Neural progenitor cell (in vitro differentiated cells): ENCODE measurements at regions not wholly inside any gene's neighbourhood (a gene's known extent, or its start where the extent isn't known, plus 50 kb on each side); places are given as distances from the start of the nearest gene placed in this dataset.

Experiments used
- DNase-seq: peaks from one replicate; pipeline ENCODE4 v3.0.0-alpha.2; 2016; ENCODE audit warnings: low spot score
- H2AFZ ChIP-seq: fragments of 200-600 bp; sonication (generic); replicated peaks from 2 replicates; pipeline ENCODE4 v1.6.1; 2016; ENCODE audit warnings: antibody characterized with exemption
- H3F3A ChIP-seq: fragments of 200-600 bp; sonication (generic); 2 replicates; pipeline ENCODE4 v1.6.1; 2016; ENCODE audit warnings: antibody characterized with exemption, low read depth
- H3K27ac ChIP-seq: fragments of 200-600 bp; sonication (generic); 2 replicates; pipeline ENCODE4 v1.5.1; 2016; ENCODE audit warnings: mild to moderate bottlenecking
- H3K27me3 ChIP-seq: fragments of 200-600 bp; sonication (generic); 2 replicates; pipeline ENCODE4 v1.6.1; 2016; ENCODE audit warnings: mild to moderate bottlenecking, moderate library complexity
- H3K36me3 ChIP-seq: fragments of 200-600 bp; sonication (generic); 2 replicates; pipeline ENCODE4 v1.5.1; 2016
- H3K4me1 ChIP-seq: fragments of 200-600 bp; sonication (generic); 2 replicates; pipeline ENCODE4 v1.6.1; 2016; ENCODE audit warnings: mixed run types
- H3K4me2 ChIP-seq: fragments of 200-600 bp; sonication (generic); 2 replicates; pipeline ENCODE4 v1.6.1; 2016
- H3K4me3 ChIP-seq: fragments of 200-600 bp; sonication (generic); 2 replicates; pipeline ENCODE4 v1.5.1; 2016
- H3K79me2 ChIP-seq: fragments of 200-600 bp; sonication (generic); 2 replicates; pipeline ENCODE4 v1.6.1; 2016; ENCODE audit warnings: low read depth
- H3K9ac ChIP-seq: fragments of 200-600 bp; sonication (generic); 2 replicates; pipeline ENCODE4 v1.6.1; 2016
- H3K9me3 ChIP-seq: fragments of 200-600 bp; sonication (generic); 2 replicates; pipeline ENCODE4 v1.5.1; 2016; ENCODE audit warnings: low read depth
- H4K20me1 ChIP-seq: fragments of 200-600 bp; sonication (generic); 2 replicates; pipeline ENCODE4 v1.6.1; 2016; ENCODE audit warnings: low read depth
- H3K27ac Mint-ChIP-seq: 3 replicates; pipeline ENCODE4 v1.8.0; 2021; ENCODE audit warnings: mixed read lengths
- H3K27me3 Mint-ChIP-seq: 2 replicates; pipeline ENCODE4 v1.8.0; 2022; ENCODE audit warnings: low read depth, mild to moderate bottlenecking, inconsistent platforms, moderate library complexity, mixed read lengths; ENCODE audit not compliant: insufficient read depth
- H3K36me3 Mint-ChIP-seq: 3 replicates; pipeline ENCODE4 v1.8.0; 2021; ENCODE audit warnings: mixed read lengths
- H3K4me1 Mint-ChIP-seq: 3 replicates; pipeline ENCODE4 v1.8.0; 2021; ENCODE audit warnings: mixed read lengths
- H3K4me3 Mint-ChIP-seq: 3 replicates; pipeline ENCODE4 v1.8.0; 2021; ENCODE audit warnings: mild to moderate bottlenecking, moderate library complexity, mixed read lengths
- H3K9me3 Mint-ChIP-seq: 3 replicates; pipeline ENCODE4 v1.8.0; 2020; ENCODE audit warnings: mixed read lengths
- CTCF ChIP-seq: fragments of 200-600 bp; sonication (generic); IDR thresholded peaks from 2 replicates; pipeline ENCODE4 v1.5.1; 2017; ENCODE audit warnings: antibody characterized with exemption, mild to moderate bottlenecking
- EZH2 ChIP-seq: fragments of 200-600 bp; sonication (generic); IDR thresholded peaks from 2 replicates; pipeline ENCODE4 v1.6.1; 2017; ENCODE audit warnings: antibody characterized with exemption, mild to moderate bottlenecking, moderate library complexity
- EZH2phosphoT487 ChIP-seq: fragments of 200-600 bp; sonication (generic); IDR thresholded peaks from 2 replicates; pipeline ENCODE4 v1.6.1; 2017; ENCODE audit warnings: antibody characterized with exemption

- H3K79me2 ChIP-seq, result no peaks in the 10 kb centered on the region
- H3K4me2 ChIP-seq, result no peak overlapping the region
- Mint-ChIP-seq H3K9me3 (no peaks in the 10 kb centered on the region), H3K4me3 (no peak overlapping the region), H3K27ac (no peak overlapping the region), H3K4me1 (no peaks in the 10 kb centered on the region), H3K36me3 (no peaks in the 10 kb centered on the region), H3K27me3 (no peaks in the 10 kb centered on the region)
- DNase-seq, result no peak
- no peak for TF ChIP-seq EZH2phosphoT487
- TF ChIP-seq CTCF, result no peak
- TF ChIP-seq EZH2, result no peak
- H3K4me3 ChIP-seq, result no peak overlapping the region
- H3F3A ChIP-seq, result no peaks in the 10 kb centered on the region
- no peak overlapping the region for H2AFZ ChIP-seq
- H3K4me1 ChIP-seq, result no peaks in the 10 kb centered on the region
- H4K20me1 ChIP-seq, result no peaks in the 10 kb centered on the region
- no peaks in the 10 kb centered on the region for H3K27me3 ChIP-seq
- H3K27ac ChIP-seq, result no peak overlapping the region
- no peak overlapping the region for H3K9ac ChIP-seq
- no peaks in the 10 kb centered on the region for H3K36me3 ChIP-seq
- H3K9me3 ChIP-seq, result no peaks in the 10 kb centered on the region
Observed at GRCh38 chr3:168191856-168192255, 96.1 kb upstream of the GOLIM4 start.

DNA sequence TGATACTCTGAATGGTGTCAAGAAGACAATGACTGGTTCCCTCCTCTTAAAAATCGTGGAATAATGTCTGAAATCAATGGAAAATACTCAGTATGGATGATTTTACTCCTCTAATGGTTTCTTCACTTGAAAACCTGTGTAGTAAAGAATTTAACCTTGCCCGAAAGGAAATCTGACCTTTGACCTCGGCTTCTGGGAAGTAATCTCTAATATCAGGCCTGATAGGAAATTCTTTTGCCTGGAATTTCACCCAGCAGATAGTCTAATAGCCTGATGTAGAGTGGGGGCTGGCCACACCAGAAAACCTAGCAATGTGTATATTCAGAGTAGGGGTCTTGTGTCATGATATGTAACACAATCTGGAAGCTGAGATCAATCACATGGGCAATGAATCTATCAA, 91.5 kb upstream of the GOLIM4 start:
- Histone ChIP-seq H4K20me1 (no peaks in the 10 kb centered on the region), H3K9ac (no peak overlapping the region), H3K4me2 (no peak overlapping the region), H3K4me3 (no peak overlapping the region), H3F3A (no peaks in the 10 kb centered on the region), H3K27ac (no peak overlapping the region), H3K9me3 (no peaks in the 10 kb centered on the region), H3K4me1 (no peaks in the 10 kb centered on the region), H2AFZ (no peak overlapping the region), H3K27me3 (no peaks in the 10 kb centered on the region), H3K79me2 (no peaks in the 10 kb centered on the region), H3K36me3 (no peaks in the 10 kb centered on the region)
- DNase-seq, result no peak
- Mint-ChIP-seq H3K9me3 (no peaks in the 10 kb centered on the region), H3K27me3 (no peaks in the 10 kb centered on the region), H3K4me3 (no peak overlapping the region), H3K4me1 (no peaks in the 10 kb centered on the region), H3K27ac (no peak overlapping the region), H3K36me3 (no peaks in the 10 kb centered on the region)
- no peak for TF ChIP-seq EZH2
- no peak for TF ChIP-seq EZH2phosphoT487
- TF ChIP-seq CTCF, result no peak

DNA sequence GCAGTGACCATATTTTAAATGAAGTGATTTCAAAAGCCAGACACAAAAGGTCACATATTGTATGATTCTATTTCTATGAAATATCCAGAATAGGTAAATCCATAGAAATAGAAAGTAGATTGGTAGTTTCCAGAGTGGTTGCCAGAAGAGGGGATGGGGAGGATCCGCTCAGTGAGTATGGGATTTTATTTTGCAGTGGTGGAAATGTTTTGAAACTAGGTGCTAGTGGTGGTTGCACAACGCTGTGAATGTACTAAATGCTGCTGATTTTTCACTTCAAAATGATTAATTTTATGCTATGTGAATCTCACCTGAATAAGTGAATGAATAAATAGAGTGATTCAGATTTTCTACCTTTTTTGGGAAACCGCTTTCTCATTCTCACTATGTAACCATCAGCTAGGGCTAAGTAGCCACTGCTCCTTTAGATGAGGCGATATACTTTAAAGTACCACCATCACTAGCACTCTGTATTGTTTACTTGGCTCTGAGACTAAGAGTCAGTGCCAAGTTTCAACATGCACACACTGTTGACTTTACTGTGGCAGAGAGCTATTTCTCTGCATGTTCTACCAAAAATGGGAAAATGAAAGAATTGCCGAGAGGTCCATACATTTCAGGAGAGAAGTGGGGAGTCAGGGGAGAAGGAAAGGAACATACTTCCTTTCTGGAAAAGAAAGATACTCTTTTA, 90.7 kb upstream of the GOLIM4 start:
- H3K9me3 ChIP-seq, result no peaks in the 10 kb centered on the region
- no peaks in the 10 kb centered on the region for H3K79me2 ChIP-seq
- Mint-ChIP-seq H3K27me3 (no peaks in the 10 kb centered on the region), H3K36me3 (no peaks in the 10 kb centered on the region), H3K27ac (no peak overlapping the region), H3K4me1 (no peaks in the 10 kb centered on the region), H3K9me3 (no peaks in the 10 kb centered on the region), H3K4me3 (no peak overlapping the region)
- H3K9ac ChIP-seq, result no peak overlapping the region
- no peaks in the 10 kb centered on the region for H3K36me3 ChIP-seq
- no peaks in the 10 kb centered on the region for H3F3A ChIP-seq
- TF ChIP-seq EZH2 (no peak), CTCF (no peak)
- H3K27ac ChIP-seq, result no peak overlapping the region
- H3K4me2 ChIP-seq, result no peak overlapping the region
- H2AFZ ChIP-seq, result no peak overlapping the region
- no peaks in the 10 kb centered on the region for H3K4me1 ChIP-seq
- H4K20me1 ChIP-seq, result no peaks in the 10 kb centered on the region
- H3K4me3 ChIP-seq, result no peak overlapping the region
- DNase-seq, result no peak
- no peaks in the 10 kb centered on the region for H3K27me3 ChIP-seq
